ENCODE measurements at regions not wholly inside any gene's neighbourhood (a gene's known extent, or its start where the extent isn't known, plus 50 kb on each side); places are given as distances from the start of the nearest gene placed in this dataset.
"Not testable (repeated sequence)": the region's sequence is repeated elsewhere in the genome, so short reads cannot be mapped to it uniquely, and the experiment has no call there.

DNA sequence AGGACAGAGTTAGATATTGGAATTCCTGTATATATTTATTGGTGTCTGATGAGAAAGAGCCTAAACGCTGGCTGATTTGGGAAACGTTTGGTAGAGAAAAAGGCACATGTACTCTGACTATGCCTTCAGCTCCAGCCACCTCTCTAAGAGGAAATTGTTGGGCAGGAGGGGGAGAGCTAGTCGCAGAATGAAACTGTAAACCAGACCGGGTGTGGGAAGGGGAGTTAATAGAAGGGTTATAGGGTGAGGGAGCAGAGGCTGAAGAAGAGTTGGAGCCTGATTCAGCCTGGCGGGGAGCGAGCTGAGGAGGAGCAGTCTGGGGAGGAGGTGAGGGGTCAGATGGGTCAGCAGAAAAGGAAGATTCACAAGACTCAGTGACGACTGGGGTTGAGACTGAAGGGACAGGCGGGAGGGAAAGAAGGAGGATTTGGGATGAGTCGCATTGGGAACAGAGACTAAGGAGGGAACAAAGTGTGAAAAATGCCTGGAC, 54.2 kb upstream of the RHOU start:
- DNase-seq, result not testable (repeated sequence)

DNA sequence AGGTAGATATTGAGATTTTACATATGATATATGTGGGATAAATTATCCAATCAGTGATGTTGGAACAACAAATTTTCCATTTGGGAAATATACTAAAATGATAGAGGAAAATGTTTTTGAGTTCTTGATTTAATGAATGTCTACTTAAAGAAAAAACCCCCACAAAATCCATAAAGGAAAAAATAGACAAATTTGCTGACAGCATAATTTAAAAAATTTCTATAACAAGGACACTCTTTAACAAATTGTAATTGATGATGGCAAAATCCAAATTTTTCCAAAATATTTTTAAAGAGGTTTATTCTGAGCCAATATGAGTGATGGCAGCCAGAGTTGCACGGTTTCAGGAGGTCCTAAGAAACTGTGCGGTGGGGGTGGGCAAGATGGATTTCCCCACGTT, 51.9 kb upstream of the RHOU start:
- no peak for DNase-seq

DNA sequence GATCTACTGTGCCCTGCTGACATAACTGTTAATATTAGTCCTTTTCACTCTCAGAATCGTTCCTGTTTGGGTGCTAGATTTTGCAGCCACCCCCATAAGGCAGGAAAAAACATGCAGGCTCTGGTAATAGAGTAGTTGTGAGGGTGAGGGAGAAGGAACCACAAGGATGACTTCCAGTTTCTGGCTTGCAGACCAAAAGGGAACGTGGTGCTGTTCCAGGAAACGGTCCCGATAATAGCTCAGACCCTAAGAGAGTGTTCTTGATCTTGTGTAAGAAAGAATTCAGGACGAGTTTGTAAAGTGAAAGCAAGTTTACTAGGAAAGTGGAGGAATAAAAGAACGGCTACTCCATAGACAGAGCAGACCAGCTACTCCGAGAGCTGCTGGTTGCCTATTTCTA, 50.7 kb upstream of the RHOU start:
- DNase-seq, result no peak

DNA sequence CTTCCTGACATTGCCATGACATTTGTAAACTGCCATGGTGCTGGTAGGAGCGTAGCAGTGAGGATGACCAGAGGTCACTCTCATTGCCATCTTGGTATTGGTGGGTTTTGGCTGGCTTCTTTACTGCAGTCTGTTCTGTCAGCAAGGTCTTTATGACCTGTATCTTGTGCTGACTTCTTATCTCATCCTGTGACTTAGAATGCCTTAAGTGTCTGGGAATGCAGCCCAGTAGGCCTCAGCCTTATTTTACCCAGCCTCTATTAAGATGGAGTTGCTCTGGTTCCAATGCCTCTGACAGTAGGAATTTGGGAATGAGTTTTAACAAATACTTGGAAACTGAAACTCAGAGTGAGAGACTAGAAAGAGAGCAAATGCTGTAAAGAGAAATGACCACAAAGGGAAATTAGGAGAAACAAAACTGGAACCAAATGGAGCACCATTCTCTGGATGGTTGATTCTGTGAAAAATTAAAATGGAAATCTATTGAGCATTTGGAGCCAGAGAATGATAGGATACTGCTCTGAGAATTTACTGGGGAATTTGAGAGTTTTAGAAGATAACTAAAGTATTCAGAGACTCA, 50.1 kb upstream of the RHOU start:
- DNase-seq, result no peak
